ENCODE measurements at regions not wholly inside any gene's neighbourhood (a gene's known extent, or its start where the extent isn't known, plus 50 kb on each side); places are given as distances from the start of the nearest gene placed in this dataset.
"Not testable (repeated sequence)": the region's sequence is repeated elsewhere in the genome, so short reads cannot be mapped to it uniquely, and the experiment has no call there.

DNA sequence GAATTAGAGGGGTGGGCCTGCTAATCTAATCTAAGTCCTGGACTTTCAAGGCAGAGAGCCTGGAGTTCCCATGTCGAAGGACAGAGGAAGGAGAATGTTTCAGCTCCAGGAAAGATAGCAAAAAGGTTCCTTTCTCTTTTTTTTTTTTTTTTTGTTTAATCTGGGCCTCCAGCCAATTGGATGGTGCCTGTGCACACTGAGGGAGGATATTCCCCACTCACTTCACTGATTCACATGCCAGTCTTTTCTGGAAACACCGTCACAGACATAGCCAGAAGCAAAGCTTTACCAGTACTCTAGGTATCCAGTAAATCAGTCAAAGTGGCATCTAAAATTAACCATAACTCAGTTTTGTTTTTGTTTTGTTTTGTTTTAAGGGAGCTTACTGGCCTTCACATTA, 721.1 kb downstream of the TENT5A start:
- intact Hi-C loops (cut with DNase I), result no loop called here
- Histone ChIP-seq H3K4me1 (no peaks in the 10 kb centered on the region), H3K27ac (no peak overlapping the region), H3K27me3 (no peaks in the 10 kb centered on the region), H3K9me3 (no peaks in the 10 kb centered on the region), H3K36me3 (no peaks in the 10 kb centered on the region), H3K4me3 (no peak overlapping the region)
- TF ChIP-seq, protein P1, sequence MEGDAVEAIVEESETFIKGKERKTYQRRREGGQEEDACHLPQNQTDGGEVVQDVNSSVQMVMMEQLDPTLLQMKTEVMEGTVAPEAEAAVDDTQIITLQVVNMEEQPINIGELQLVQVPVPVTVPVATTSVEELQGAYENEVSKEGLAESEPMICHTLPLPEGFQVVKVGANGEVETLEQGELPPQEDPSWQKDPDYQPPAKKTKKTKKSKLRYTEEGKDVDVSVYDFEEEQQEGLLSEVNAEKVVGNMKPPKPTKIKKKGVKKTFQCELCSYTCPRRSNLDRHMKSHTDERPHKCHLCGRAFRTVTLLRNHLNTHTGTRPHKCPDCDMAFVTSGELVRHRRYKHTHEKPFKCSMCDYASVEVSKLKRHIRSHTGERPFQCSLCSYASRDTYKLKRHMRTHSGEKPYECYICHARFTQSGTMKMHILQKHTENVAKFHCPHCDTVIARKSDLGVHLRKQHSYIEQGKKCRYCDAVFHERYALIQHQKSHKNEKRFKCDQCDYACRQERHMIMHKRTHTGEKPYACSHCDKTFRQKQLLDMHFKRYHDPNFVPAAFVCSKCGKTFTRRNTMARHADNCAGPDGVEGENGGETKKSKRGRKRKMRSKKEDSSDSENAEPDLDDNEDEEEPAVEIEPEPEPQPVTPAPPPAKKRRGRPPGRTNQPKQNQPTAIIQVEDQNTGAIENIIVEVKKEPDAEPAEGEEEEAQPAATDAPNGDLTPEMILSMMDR (IDR thresholded peaks at IDR 0.05), result no peak
- no peak for TF ChIP-seq POLR2AphosphoS5 (IDR thresholded peaks at IDR 0.05; ENCODE audit: insufficient read depth in 1 of 2, low read depth in 1 of 2)
- DNase-seq (ENCODE audit: extremely low spot score in 2 of 2), result no peak

DNA sequence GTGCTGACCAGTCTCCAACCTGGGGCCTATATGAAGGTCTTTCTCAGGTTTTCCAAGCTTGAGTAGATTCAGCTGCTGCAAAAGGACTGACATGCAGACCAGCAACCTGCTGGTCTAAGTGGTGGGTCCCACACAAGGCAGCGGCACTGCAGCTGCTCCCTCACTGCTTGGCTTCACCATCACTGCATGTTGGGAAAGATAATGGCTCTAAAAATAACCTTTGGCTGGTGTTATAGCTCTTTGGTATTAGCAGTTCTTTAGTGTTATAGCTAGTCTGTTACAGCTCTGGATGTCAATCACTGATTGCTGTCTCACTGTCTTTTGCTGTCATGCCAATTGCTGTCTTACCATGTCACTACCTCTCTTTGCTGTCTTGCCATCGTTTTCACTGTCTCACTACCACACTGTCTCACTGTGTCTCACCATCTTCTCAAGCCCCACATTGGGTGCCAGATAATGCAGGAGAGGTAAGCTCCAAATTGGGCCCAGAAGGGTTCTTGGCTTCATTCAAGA, 726.4 kb downstream of the TENT5A start:
- Histone ChIP-seq H3K27me3 (no peaks in the 10 kb centered on the region), H3K9me3 (no peaks in the 10 kb centered on the region), H3K36me3 (no peaks in the 10 kb centered on the region), H3K4me1 (no peaks in the 10 kb centered on the region), H3K4me3 (no peak overlapping the region), H3K27ac (no peak overlapping the region)
- TF ChIP-seq POLR2A (IDR thresholded peaks at IDR 0.05), result no peak
- TF ChIP-seq POLR2AphosphoS5 (IDR thresholded peaks at IDR 0.05; ENCODE audit: insufficient read depth in 1 of 2, low read depth in 1 of 2), result no peak
- TF ChIP-seq, protein P1 (IDR thresholded peaks at IDR 0.05), result no peak
- DNase-seq (ENCODE audit: extremely low spot score in 2 of 2), result no peak
- intact Hi-C loops (cut with DNase I), result no loop called here

DNA sequence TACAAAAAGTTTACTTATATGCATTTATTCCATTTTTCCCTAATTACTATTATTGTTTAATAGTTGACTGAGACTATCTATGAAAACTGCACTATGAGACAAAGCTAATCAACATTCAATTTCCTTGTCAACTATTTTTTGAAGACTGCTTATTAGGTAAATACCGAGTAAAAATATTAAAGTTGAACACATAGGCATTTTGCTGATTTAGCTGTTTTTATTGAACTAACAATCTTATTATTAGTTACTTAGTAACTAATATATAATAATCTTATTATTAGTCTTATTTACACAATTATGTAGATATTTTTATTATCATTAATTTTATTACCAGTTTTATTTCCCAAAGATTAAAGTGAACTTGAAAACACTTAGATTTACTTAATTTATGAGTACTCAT, 728.8 kb downstream of the TENT5A start:
- Histone ChIP-seq H3K27me3 (no peaks in the 10 kb centered on the region), H3K9me3 (no peaks in the 10 kb centered on the region), H3K4me1 (no peaks in the 10 kb centered on the region), H3K4me3 (no peak overlapping the region), H3K36me3 (no peaks in the 10 kb centered on the region), H3K27ac (no peak overlapping the region)
- DNase-seq (ENCODE audit: extremely low spot score in 2 of 2), result no peak
- no peak for TF ChIP-seq POLR2AphosphoS5 (IDR thresholded peaks at IDR 0.05; ENCODE audit: insufficient read depth in 1 of 2, low read depth in 1 of 2)
- no peak for TF ChIP-seq POLR2A (IDR thresholded peaks at IDR 0.05)
- TF ChIP-seq, protein P1 (IDR thresholded peaks at IDR 0.05), result no peak
- intact Hi-C loops (cut with DNase I), result no loop called here

DNA sequence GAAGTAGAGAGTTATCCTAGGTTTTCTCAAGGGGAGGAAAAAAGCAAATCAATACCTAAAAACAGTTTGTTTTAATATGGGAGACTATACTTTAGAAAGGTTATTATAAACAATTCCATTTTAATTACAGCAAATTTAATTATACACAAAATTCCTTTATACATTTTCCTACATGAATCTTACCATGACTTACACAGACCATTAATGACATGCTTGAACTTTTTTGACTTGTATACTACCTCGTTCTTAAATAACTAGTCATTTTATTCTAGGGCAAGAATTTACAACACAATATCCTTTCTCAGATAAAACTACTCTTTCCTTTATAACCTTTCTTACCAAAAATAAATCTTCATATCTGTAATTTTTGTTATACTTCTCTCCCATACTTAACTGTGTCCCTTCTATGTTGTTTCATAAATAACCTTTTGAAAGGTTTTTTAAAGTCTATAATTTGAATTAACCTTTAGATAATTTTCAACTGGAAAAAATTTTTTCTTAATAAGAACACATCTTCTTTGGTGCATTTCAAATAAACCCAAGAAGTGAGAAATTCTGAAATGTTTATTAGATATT, 729.4 kb downstream of the TENT5A start:
- DNase-seq (ENCODE audit: extremely low spot score in 2 of 2), result no peak
- Histone ChIP-seq H3K9me3 (no peaks in the 10 kb centered on the region), H3K27ac (no peak overlapping the region), H3K4me3 (no peak overlapping the region), H3K27me3 (no peaks in the 10 kb centered on the region), H3K36me3 (no peaks in the 10 kb centered on the region), H3K4me1 (no peaks in the 10 kb centered on the region)
- intact Hi-C loops (cut with DNase I), result no loop called here
- TF ChIP-seq POLR2A (IDR thresholded peaks at IDR 0.05) (no peak), POLR2AphosphoS5 (IDR thresholded peaks at IDR 0.05; ENCODE audit: insufficient read depth in 1 of 2, low read depth in 1 of 2) (no peak)
- TF ChIP-seq, protein P1 (IDR thresholded peaks at IDR 0.05), result no peak

DNA sequence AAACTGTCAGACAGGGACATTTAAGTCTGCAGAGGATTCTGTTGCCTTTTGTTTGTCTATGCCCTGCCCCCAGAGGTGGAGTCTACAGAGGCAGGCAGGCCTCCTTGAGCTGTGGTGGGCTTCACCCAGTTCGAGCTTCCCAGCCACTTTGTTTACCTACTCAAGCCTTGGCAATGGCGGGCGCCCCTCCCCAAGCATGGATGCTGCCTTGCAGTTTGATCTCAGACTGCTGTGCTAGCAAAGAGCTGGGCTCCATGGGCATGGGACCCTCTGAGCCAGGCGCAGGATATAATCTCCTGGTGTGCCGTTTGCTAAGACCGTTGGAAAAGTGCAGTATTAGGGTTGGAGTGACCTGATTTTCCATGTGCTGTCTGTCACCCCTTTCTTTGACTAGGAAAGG, 734.9 kb downstream of the TENT5A start:
- H3K4me1 ChIP-seq; H3K9me3 ChIP-seq; intact Hi-C loops (cut with DNase I); H3K36me3 ChIP-seq; DNase-seq (ENCODE audit: extremely low spot score in 2 of 2); H3K4me3 ChIP-seq; H3K27me3 ChIP-seq; H3K27ac ChIP-seq: not testable (repeated sequence)
